ENCODE measurements at regions not wholly inside any gene's neighbourhood (a gene's known extent, or its start where the extent isn't known, plus 50 kb on each side); places are given as distances from the start of the nearest gene placed in this dataset.

DNA sequence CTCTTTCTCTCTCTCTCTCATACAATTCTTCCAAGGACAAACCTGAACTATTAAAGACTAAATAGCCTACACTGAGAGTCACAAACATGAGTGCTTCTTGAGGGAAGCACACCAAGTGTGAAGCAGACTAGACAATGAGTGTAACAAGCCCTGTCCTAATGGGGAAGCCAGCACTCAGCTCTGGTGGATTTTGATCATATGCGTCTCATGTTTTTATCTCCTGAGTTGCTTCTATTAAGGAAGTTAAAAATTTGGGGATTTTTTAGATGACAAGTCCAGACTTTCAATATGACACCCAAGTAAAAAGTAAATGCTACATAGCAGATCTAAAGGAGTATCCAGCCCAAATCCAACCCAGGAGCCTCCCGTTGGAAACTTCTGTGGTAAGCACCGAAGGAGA, 437.8 kb downstream of the RFC3 start:
- Mint-ChIP-seq H3K36me3 (no peaks in the 10 kb centered on the region), H3K27me3 (no peaks in the 10 kb centered on the region), H3K27ac (no peak overlapping the region), H3K4me1 (peaks cover 12% of the 10 kb centered on the region), H3K4me3 (no peak overlapping the region), H3K9me3 (peaks cover 9% of the 10 kb centered on the region)
- ATAC-seq = no peak

DNA sequence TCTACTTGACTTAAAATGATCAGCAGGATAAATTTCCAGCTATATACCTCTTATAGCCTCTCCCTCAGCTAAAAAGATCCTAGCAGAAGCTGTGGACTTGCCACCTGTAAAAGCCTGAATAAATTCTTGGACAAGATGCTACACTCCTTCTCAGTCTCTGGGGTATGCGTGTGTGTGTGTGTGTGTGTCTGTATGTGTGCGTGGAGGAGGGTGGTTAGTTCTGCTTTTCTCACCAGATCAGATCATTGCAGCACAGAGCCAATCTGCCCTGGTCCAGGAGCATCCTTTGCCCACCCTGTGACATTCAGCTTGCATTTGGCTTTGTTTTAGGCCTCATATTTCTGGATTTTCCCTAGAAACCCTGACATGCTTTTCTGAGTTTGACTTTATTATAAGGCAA, 438.3 kb downstream of the RFC3 start:
- Mint-ChIP-seq H3K27ac (no peak overlapping the region), H3K9me3 (peaks cover 9% of the 10 kb centered on the region), H3K4me3 (no peak overlapping the region), H3K27me3 (no peaks in the 10 kb centered on the region), H3K36me3 (no peaks in the 10 kb centered on the region), H3K4me1 (peaks cover 12% of the 10 kb centered on the region)
- ATAC-seq = no peak

DNA sequence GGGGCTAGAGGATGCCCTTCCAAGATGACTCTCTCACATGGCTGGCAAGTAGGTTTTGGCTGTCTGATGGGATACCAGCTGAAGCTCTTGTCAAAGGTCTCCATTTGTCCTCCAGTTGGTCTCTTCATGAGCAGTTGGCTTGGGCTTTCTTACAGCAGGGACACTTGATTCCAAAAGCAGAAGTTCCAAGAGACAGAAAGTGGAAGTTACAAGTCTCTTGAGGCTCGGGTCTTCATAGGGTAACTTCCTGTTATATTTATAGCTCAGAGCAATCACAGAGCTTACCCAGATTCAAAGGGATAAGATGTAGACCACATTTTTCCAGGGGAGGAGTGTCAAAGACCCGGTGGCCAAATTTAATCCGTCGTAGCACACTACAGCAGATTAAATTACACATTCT, 440.0 kb downstream of the RFC3 start:
- Mint-ChIP-seq H3K4me1 (peaks cover 12% of the 10 kb centered on the region), H3K4me3 (no peak overlapping the region), H3K9me3 (peaks cover 9% of the 10 kb centered on the region), H3K27me3 (no peaks in the 10 kb centered on the region), H3K36me3 (no peaks in the 10 kb centered on the region), H3K27ac (no peak overlapping the region)
- no peak for ATAC-seq

DNA sequence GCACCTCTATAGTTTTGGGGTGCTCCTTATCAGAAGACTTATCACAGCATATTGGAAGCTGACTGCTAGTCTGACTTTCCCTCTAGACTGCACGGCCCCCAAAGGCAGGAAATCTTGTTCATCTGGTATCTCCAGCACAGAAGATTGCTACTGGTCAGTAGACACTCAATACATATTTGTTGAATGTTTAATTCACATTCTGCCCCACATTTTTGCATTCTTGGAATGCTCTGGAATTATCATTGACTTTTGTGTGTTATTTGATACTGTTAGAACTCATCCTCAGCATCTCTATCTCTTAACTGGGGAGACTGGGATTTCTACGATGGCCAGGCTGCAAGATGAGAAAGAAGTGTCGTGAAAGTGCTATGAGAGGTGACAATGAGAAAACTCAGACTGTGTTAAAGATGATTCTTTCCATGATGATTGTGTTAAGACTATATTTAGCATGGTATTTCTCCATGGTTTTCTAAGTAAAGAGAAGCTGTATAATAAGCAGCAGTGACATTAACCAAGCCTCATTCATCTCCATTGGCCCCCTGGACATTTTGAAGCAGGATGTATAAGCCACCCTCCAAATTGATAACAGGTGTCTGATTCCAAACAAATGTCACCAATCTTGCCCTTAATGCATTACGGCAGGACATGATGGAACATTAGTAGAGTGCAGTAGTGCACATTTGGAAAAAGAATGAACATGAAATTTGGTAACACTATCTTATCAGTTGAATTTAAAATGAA, 440.9 kb downstream of the RFC3 start:
- ATAC-seq = no peak
- H3K4me3 Mint-ChIP-seq = no peak overlapping the region
- peaks cover 9% of the 10 kb centered on the region for H3K9me3 Mint-ChIP-seq
- H3K4me1 Mint-ChIP-seq = peaks cover 12% of the 10 kb centered on the region
- no peaks in the 10 kb centered on the region for H3K36me3 Mint-ChIP-seq
- H3K27me3 Mint-ChIP-seq = no peaks in the 10 kb centered on the region
- no peak overlapping the region for H3K27ac Mint-ChIP-seq

- no peak for ATAC-seq
- H3K4me1 Mint-ChIP-seq = peaks cover 1% of the 10 kb centered on the region
- H3K27me3 Mint-ChIP-seq = no peaks in the 10 kb centered on the region
- no peaks in the 10 kb centered on the region for H3K9me3 Mint-ChIP-seq
- H3K4me3 Mint-ChIP-seq = no peak overlapping the region
- no peaks in the 10 kb centered on the region for H3K36me3 Mint-ChIP-seq
- no peak overlapping the region for H3K27ac Mint-ChIP-seq
Measured at GRCh38 chr13:34263681-34264080, 445.7 kb downstream of the RFC3 start.

DNA sequence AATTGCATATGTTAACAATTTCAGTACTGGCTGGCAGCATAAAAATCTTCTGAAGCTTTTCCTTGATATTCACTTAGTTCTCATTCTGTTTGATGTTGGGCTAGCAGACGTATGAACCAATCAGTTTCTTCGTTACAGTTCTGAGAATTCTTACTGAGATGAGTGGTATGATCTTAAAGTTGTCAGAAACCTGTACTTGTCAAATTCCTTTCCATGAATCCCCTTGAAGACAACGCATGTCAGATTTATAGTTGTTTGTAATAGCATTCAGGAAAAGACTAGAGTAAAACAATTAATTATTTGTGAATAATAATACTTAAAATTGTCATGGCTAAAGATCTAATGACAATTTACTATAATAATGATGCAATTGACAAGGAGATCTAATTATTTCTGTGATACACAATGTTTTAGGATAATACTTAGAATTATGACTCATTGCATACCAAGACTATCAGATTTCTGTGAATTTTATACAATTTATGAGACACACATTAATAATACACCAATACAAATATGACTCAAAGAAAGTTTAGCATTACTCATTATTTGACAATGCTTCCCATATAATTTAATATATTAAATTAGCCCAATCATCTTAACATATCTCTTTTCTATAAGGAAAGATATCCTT, 447.2 kb downstream of the RFC3 start:
- Mint-ChIP-seq H3K27ac (no peak overlapping the region), H3K4me3 (no peak overlapping the region)
- no peak for ATAC-seq

GRCh38 chr13:34276764-34277163, 458.8 kb downstream of the RFC3 start:
- Mint-ChIP-seq H3K27ac (no peak overlapping the region), H3K4me3 (no peak overlapping the region), H3K27me3 (no peaks in the 10 kb centered on the region), H3K36me3 (no peaks in the 10 kb centered on the region), H3K9me3 (peaks cover 3% of the 10 kb centered on the region), H3K4me1 (no peaks in the 10 kb centered on the region)
- ATAC-seq = no peak

More for the DNA sequence above, 447.2 kb downstream of the RFC3 start:
- Mint-ChIP-seq H3K36me3 (no peaks in the 10 kb centered on the region), H3K27me3 (no peaks in the 10 kb centered on the region), H3K4me1 (no peaks in the 10 kb centered on the region), H3K9me3 (no peaks in the 10 kb centered on the region)

DNA sequence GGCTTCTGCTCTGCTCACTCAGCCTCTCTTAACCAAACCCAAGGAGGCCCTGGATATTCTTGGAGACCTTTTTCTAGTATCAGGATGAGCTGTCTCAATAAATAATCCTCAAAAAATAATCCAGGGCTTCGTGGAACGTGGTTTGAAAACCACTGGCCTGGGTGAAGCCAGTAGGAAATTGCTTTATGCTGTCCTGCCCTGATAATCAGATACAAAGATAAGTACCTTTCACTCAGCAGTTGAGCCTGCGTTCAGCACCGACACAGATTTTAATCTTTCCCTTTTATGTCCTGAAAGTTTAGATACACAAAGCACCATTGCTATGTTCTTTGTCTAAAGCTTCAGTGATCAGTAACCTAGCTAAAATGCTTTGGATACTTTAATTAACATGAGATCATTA, 460.0 kb downstream of the RFC3 start:
- H3K4me1 Mint-ChIP-seq = no peaks in the 10 kb centered on the region
- H3K36me3 Mint-ChIP-seq = no peaks in the 10 kb centered on the region
- no peak overlapping the region for H3K4me3 Mint-ChIP-seq
- ATAC-seq = no peak
- H3K27ac Mint-ChIP-seq = no peak overlapping the region
- H3K9me3 Mint-ChIP-seq = peaks cover 3% of the 10 kb centered on the region
- no peaks in the 10 kb centered on the region for H3K27me3 Mint-ChIP-seq

GRCh38 chr13:34278780-34279179, 460.8 kb downstream of the RFC3 start:
- ATAC-seq = no peak
- Mint-ChIP-seq H3K4me3 (no peak overlapping the region), H3K27me3 (no peaks in the 10 kb centered on the region), H3K9me3 (peaks cover 3% of the 10 kb centered on the region), H3K4me1 (no peaks in the 10 kb centered on the region), H3K27ac (no peak overlapping the region), H3K36me3 (no peaks in the 10 kb centered on the region)

GRCh38 chr13:34290661-34291060, 472.7 kb downstream of the RFC3 start:
- no peak overlapping the region for H3K27ac Mint-ChIP-seq
- H3K4me1 Mint-ChIP-seq = no peaks in the 10 kb centered on the region
- no peaks in the 10 kb centered on the region for H3K27me3 Mint-ChIP-seq
- no peak for ATAC-seq
- H3K9me3 Mint-ChIP-seq = no peaks in the 10 kb centered on the region
- H3K4me3 Mint-ChIP-seq = no peak overlapping the region
- H3K36me3 Mint-ChIP-seq = no peaks in the 10 kb centered on the region

DNA sequence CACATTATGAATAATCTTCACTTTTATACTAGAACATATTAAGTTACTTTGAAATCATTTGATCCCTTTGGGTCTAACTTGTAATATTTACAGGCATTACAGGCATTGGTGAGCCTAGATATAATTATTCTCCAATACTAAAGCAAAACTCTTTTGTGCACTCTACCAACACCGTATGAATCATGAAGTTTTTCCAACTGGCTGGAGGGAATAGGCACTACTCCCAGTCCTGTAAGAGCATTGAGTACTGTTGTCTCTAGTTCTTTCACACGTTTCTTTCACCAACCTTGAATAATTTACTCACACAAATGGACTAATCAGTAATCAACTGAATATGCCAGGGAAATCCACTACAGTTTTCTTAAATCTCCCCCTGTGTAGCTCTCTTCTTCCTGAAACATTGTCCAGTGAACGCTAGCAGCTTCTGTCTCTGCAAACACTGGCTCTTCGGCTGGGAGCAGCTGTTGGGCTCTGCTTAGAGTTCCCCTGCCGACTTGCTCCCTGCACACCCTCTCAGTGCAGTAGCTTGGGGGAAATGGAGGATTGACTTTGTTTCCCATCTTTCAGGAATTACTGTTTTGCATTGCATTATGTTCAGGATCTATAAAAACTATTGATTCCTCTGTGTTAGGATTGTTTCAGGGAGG, 476.7 kb downstream of the RFC3 start:
- no peaks in the 10 kb centered on the region for H3K36me3 Mint-ChIP-seq
- no peaks in the 10 kb centered on the region for H3K9me3 Mint-ChIP-seq
- no peaks in the 10 kb centered on the region for H3K27me3 Mint-ChIP-seq
- no peaks in the 10 kb centered on the region for H3K4me1 Mint-ChIP-seq
- no peak overlapping the region for H3K27ac Mint-ChIP-seq
- ATAC-seq = no peak
- no peak overlapping the region for H3K4me3 Mint-ChIP-seq

GRCh38 chr13:34300559-34300958, 482.6 kb downstream of the RFC3 start:
- ATAC-seq = no peak
- Mint-ChIP-seq H3K4me3 (no peak overlapping the region), H3K27ac (no peak overlapping the region), H3K9me3 (peaks cover 8% of the 10 kb centered on the region), H3K4me1 (no peaks in the 10 kb centered on the region), H3K27me3 (no peaks in the 10 kb centered on the region), H3K36me3 (no peaks in the 10 kb centered on the region)

DNA sequence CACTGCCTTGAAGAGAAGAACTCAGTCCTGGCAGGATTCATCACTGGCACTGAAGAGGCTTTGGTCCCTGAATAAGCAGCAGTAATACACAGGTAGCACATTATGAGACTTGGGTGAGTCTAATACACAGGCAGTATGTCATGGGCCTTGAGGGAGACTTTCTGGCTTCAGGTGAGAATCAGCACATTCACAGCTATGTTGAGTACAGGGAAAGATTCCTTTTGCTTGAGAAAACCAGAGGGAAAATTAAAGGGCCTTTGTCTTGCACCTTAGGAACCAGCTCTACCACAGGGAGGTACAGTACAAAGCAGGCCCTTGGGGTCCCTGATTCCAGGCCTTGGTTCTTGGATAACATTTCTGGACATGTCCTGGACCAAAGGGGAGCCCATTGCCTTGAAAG, 484.6 kb downstream of the RFC3 start:
- no peak for ATAC-seq

DNA sequence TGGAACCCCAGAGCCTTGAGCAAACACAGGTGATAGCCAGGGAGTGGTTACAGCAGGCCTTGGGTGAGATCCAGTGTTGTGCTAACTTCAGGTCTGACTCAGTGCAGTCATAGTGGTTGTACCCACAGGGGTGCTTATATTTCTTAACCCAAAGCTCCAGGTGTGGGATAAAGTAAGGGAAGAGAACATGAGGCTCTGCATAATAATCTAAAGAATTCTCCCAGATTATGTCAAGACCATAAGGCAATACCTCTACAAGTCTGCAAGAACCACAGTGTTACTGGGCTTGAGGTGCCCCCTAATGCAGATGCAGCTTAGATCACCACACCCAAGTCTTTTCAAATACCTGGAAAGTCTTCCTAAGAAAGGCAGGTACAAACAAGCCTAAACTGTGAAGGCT, 485.4 kb downstream of the RFC3 start:
- Mint-ChIP-seq H3K4me3 (no peak overlapping the region), H3K36me3 (no peaks in the 10 kb centered on the region), H3K27ac (no peak overlapping the region), H3K4me1 (no peaks in the 10 kb centered on the region), H3K9me3 (peaks cover 8% of the 10 kb centered on the region), H3K27me3 (no peaks in the 10 kb centered on the region)
- no peak for ATAC-seq

More for the DNA sequence above, 484.6 kb downstream of the RFC3 start:
- no peaks in the 10 kb centered on the region for H3K27me3 Mint-ChIP-seq
- no peak overlapping the region for H3K27ac Mint-ChIP-seq
- H3K4me1 Mint-ChIP-seq = no peaks in the 10 kb centered on the region
- H3K4me3 Mint-ChIP-seq = no peak overlapping the region
- no peaks in the 10 kb centered on the region for H3K36me3 Mint-ChIP-seq
- H3K9me3 Mint-ChIP-seq = peaks cover 8% of the 10 kb centered on the region

DNA sequence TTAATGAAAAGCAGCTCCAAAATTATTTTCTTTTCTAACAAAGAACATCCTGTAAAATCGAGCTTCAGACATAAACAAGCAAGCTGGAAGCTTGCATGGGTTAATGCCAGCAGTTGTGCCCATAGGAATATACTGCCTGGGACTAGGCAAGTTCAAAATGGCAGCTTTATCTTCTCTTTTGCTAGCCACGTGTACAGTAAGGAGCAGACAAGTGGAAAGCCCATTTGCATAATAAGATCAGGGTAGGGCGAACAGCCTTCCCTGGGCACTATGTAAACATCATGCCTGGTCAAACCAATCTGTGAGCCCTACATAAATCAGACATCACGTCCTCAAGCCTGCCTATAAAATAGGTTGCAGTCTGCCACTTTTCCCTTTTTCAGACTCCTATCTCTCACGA, 489.7 kb downstream of the RFC3 start:
- no peaks in the 10 kb centered on the region for H3K36me3 Mint-ChIP-seq
- no peaks in the 10 kb centered on the region for H3K4me1 Mint-ChIP-seq
- ATAC-seq = no peak
- peaks cover 8% of the 10 kb centered on the region for H3K9me3 Mint-ChIP-seq
- no peak overlapping the region for H3K27ac Mint-ChIP-seq
- H3K4me3 Mint-ChIP-seq = no peak overlapping the region
- H3K27me3 Mint-ChIP-seq = no peaks in the 10 kb centered on the region

DNA sequence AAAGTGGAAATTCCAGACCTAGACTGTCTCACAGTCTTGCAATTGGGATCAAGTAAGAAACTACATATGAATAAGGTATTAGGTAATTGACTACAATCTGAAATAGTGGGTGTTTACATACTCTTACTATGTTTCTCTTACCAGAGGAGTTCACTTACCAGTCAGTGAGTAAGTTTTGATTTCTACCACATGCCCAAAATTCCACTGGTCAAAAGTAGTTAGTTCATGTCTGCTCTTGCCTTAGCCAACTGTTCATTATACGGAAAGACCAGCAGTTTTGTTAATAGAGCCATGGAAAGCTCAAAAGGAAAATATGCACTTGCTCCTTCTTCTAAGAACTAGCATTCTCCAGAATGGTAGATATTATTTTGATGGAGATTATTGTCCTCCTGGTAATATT, 490.8 kb downstream of the RFC3 start:
- Mint-ChIP-seq H3K36me3 (no peaks in the 10 kb centered on the region), H3K27ac (no peak overlapping the region), H3K4me3 (no peak overlapping the region), H3K27me3 (no peaks in the 10 kb centered on the region), H3K9me3 (peaks cover 8% of the 10 kb centered on the region), H3K4me1 (no peaks in the 10 kb centered on the region)
- ATAC-seq = no peak
